Memory B cell (primary cell): ENCODE measurements at regions not wholly inside any gene's neighbourhood (a gene's known extent, or its start where the extent isn't known, plus 50 kb on each side); places are given as distances from the start of the nearest gene placed in this dataset.

Experiments
- ATAC-seq: fragments of 150-1000 bp; cut with Tn5 transposase; 2 replicates; pipeline ENCODE4 v1.10.0; 2021; ENCODE audit warnings: low read depth, mild to moderate bottlenecking, moderate library complexity
- DNase-seq, 2 donors: peaks; one replicate each; pipeline ENCODE4 v3.0.0; 2022; ENCODE audit warnings: low spot score in 2 of 2
- H3K27ac Mint-ChIP-seq: one replicate; pipeline ENCODE4 v1.8.0; 2022; ENCODE audit warnings: mild to moderate bottlenecking, moderate library complexity, mixed read lengths
- H3K27me3 Mint-ChIP-seq: one replicate; pipeline ENCODE4 v1.8.0; 2022; ENCODE audit warnings: mixed read lengths
- H3K36me3 Mint-ChIP-seq: one replicate; pipeline ENCODE4 v1.8.0; 2022; ENCODE audit warnings: mild to moderate bottlenecking, mixed read lengths
- H3K4me1 Mint-ChIP-seq: one replicate; pipeline ENCODE4 v1.8.0; 2022; ENCODE audit warnings: mixed read lengths
- H3K4me3 Mint-ChIP-seq: one replicate; pipeline ENCODE4 v1.8.0; 2022; ENCODE audit warnings: mild to moderate bottlenecking, moderate library complexity, mixed read lengths
- H3K9me3 Mint-ChIP-seq: one replicate; pipeline ENCODE4 v1.8.0; 2022; ENCODE audit warnings: mixed read lengths

GRCh38 chr4:179597301-179597700 lies 2155.1 kb upstream of the AGA start:
- Mint-ChIP-seq H3K27me3 (no peaks in the 10 kb centered on the region), H3K9me3 (no peaks in the 10 kb centered on the region), H3K27ac (no peak overlapping the region), H3K36me3 (no peaks in the 10 kb centered on the region), H3K4me3 (no peak overlapping the region), H3K4me1 (no peaks in the 10 kb centered on the region)
- DNase-seq = no peak
- ATAC-seq = no peak

- no peak overlapping the region for H3K4me3 Mint-ChIP-seq
- H3K36me3 Mint-ChIP-seq = no peaks in the 10 kb centered on the region
- DNase-seq (no peak), ATAC-seq (no peak)
- no peaks in the 10 kb centered on the region for H3K27me3 Mint-ChIP-seq
- peaks cover 2% of the 10 kb centered on the region for H3K9me3 Mint-ChIP-seq
- H3K4me1 Mint-ChIP-seq = no peaks in the 10 kb centered on the region
- no peak overlapping the region for H3K27ac Mint-ChIP-seq
Measured at GRCh38 chr4:179601671-179602070, 2159.4 kb upstream of the AGA start.

DNA sequence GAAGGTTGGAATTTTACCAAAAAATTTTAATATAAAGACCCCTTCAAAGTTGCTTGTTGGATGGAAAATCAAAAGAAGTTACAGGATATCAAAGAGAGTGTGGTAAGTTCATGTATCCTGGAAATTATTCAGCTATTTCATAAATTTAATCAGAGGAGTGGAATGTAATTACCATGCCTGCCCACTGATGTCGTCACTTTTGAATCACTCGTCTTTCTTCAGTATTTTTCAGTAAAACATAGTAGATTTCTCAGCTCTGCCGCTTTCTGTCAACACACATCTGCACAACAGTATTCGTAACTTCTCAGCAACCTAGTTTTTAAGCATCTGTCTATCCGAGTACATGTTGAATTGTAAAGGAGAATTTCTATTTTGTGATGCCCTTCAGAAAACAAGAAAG lies 2163.0 kb upstream of the AGA start:
- DNase-seq = no peak
- H3K27me3 Mint-ChIP-seq = no peaks in the 10 kb centered on the region

GRCh38 chr4:179607003-179607402 lies 2164.8 kb upstream of the AGA start:
- Mint-ChIP-seq H3K4me3 (no peak overlapping the region), H3K27me3 (no peaks in the 10 kb centered on the region), H3K36me3 (no peaks in the 10 kb centered on the region), H3K9me3 (peaks cover 3% of the 10 kb centered on the region), H3K27ac (no peak overlapping the region), H3K4me1 (no peaks in the 10 kb centered on the region)
- no peak for ATAC-seq
- DNase-seq = no peak

More for the DNA sequence above, 2163.0 kb upstream of the AGA start:
- no peak for ATAC-seq
- Mint-ChIP-seq H3K27ac (no peak overlapping the region), H3K36me3 (no peaks in the 10 kb centered on the region), H3K4me3 (no peak overlapping the region), H3K9me3 (peaks cover 3% of the 10 kb centered on the region), H3K4me1 (no peaks in the 10 kb centered on the region)

GRCh38 chr4:179615704-179616103 lies 2173.5 kb upstream of the AGA start:
- H3K27me3 Mint-ChIP-seq = no peaks in the 10 kb centered on the region
- DNase-seq = no peak

DNA sequence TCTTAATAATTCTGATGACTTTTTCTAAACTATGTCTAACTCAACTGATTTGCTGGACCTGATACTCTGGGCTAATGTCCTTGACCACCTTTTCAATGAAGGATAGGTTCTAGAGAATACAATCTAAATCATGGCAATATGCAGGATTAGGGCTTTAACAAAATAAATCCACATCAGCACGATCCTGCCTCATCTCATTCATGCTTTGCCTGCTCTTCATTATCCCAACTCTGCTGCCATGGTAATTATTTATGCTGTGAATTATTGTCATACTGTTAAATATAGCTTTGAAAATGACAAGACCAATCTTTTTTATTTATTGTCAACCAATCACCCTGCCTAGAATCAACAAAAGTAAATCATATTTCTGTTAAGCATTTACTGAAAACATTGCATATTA lies 2176.7 kb upstream of the AGA start:
- Mint-ChIP-seq H3K4me1 (no peaks in the 10 kb centered on the region), H3K27ac (no peak overlapping the region), H3K4me3 (no peak overlapping the region), H3K9me3 (no peaks in the 10 kb centered on the region), H3K27me3 (no peaks in the 10 kb centered on the region), H3K36me3 (no peaks in the 10 kb centered on the region)
- DNase-seq = no peak
- no peak for ATAC-seq

More at GRCh38 chr4:179615704-179616103, 2173.5 kb upstream of the AGA start:
- Mint-ChIP-seq H3K27ac (no peak overlapping the region), H3K9me3 (no peaks in the 10 kb centered on the region), H3K36me3 (no peaks in the 10 kb centered on the region), H3K4me3 (no peak overlapping the region), H3K4me1 (no peaks in the 10 kb centered on the region)
- no peak for ATAC-seq

DNA sequence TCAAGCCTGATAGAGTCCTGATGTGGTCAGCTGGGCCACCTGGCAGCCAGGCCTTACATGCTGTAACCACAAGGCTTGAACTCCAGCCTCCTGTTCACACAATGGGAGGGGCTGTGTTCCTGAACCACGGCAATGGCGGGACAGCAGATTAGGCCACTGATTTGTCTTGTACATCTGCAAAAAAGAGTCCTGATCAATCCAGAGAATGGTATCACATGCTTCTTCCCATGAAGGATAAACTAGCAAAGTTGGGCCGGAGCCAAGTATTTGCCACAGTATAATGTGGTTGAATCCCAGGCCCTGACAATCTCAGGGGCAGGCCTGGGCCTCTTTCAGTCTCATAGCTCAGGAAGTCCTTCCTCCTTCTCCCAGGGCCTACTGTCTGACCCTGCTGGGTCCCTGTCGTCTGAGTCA lies 2182.5 kb upstream of the AGA start:
- Mint-ChIP-seq H3K4me1 (no peaks in the 10 kb centered on the region), H3K9me3 (no peaks in the 10 kb centered on the region), H3K27ac (no peak overlapping the region), H3K27me3 (no peaks in the 10 kb centered on the region), H3K4me3 (no peak overlapping the region), H3K36me3 (no peaks in the 10 kb centered on the region)
- ATAC-seq (no peak), DNase-seq (no peak)

GRCh38 chr4:179625406-179625805 lies 2183.2 kb upstream of the AGA start:
- H3K36me3 Mint-ChIP-seq = no peaks in the 10 kb centered on the region
- H3K27ac Mint-ChIP-seq = no peak overlapping the region
- H3K4me1 Mint-ChIP-seq = no peaks in the 10 kb centered on the region
- H3K27me3 Mint-ChIP-seq = no peaks in the 10 kb centered on the region
- ATAC-seq (no peak), DNase-seq (no peak)
- no peaks in the 10 kb centered on the region for H3K9me3 Mint-ChIP-seq
- no peak overlapping the region for H3K4me3 Mint-ChIP-seq

DNA sequence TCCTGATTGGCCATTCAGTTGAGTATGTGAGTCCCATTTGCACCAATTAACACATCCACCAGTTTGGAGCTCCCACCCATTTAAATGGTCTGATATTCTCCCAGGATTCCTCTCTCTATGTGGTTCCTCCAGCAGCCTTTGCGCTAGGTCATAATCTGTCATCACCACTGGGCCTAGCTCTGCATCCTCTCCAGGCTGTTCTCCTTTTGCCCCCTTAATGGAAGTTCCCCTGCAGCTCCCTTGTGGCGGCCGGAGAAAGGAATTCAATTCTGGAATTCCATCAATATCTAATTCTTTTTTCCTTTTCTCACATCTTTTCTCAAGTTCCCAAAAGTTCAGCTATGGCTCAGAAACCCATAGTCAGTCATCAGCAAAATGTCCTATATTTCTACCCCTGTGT lies 2184.4 kb upstream of the AGA start:
- H3K4me1 Mint-ChIP-seq = no peaks in the 10 kb centered on the region
- DNase-seq (no peak), ATAC-seq (no peak)
- H3K27ac Mint-ChIP-seq = no peak overlapping the region
- no peak overlapping the region for H3K4me3 Mint-ChIP-seq
- no peaks in the 10 kb centered on the region for H3K27me3 Mint-ChIP-seq
- no peaks in the 10 kb centered on the region for H3K9me3 Mint-ChIP-seq
- no peaks in the 10 kb centered on the region for H3K36me3 Mint-ChIP-seq

- no peak overlapping the region for H3K27ac Mint-ChIP-seq
- DNase-seq (no peak), ATAC-seq (no peak)
- no peaks in the 10 kb centered on the region for H3K4me1 Mint-ChIP-seq
- no peak overlapping the region for H3K4me3 Mint-ChIP-seq
- no peaks in the 10 kb centered on the region for H3K36me3 Mint-ChIP-seq
- H3K27me3 Mint-ChIP-seq = no peaks in the 10 kb centered on the region
- H3K9me3 Mint-ChIP-seq = no peaks in the 10 kb centered on the region
Measured at GRCh38 chr4:179631321-179631720, 2189.1 kb upstream of the AGA start.

DNA sequence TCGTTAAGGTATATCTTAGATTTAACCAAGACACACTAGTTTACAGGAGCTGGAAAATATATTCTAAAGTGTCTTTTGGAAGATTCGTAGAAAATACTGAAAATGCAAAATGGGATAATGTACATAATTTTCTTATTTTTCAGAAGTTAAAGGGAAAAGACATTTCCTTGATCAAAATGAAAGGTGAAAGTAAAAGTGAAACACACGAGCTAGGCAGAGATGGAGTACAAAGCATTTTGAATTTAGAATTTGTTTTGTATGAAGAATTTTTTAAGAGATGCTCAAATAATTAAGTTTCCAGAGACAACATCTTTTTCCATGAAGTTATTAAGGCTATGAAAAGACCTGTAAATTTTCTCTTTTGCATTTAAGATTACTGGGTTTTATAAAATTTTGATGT lies 2192.6 kb upstream of the AGA start:
- Mint-ChIP-seq H3K9me3 (peaks cover 1% of the 10 kb centered on the region), H3K4me3 (no peak overlapping the region), H3K27ac (no peak overlapping the region), H3K36me3 (no peaks in the 10 kb centered on the region), H3K4me1 (no peaks in the 10 kb centered on the region), H3K27me3 (no peaks in the 10 kb centered on the region)
- no peak for ATAC-seq
- DNase-seq = no peak

DNA sequence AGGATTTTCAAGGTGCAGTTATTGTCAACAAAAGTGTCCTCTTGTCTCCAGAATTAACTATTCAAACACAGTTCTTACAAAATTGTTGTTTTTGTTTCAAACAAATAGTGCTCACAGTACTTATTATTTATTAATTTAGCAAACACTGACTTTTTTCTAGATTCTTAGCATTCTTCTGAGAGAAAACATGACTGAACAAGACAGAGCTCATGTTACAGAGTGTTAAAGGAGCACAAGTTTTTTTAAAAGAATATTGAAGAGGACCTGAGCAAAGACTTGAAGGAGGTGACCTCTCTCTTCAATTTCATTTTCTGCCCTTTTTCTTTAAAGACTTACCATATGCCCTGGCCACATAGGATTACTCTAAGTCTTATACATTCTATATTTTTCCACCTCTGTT lies 2220.3 kb upstream of the AGA start:
- no peak overlapping the region for H3K27ac Mint-ChIP-seq
- H3K27me3 Mint-ChIP-seq = no peaks in the 10 kb centered on the region
- H3K36me3 Mint-ChIP-seq = no peaks in the 10 kb centered on the region
- H3K4me3 Mint-ChIP-seq = no peak overlapping the region
- DNase-seq (no peak), ATAC-seq (no peak)
- H3K9me3 Mint-ChIP-seq = peaks cover 10% of the 10 kb centered on the region
- no peaks in the 10 kb centered on the region for H3K4me1 Mint-ChIP-seq

- Mint-ChIP-seq H3K27me3 (no peaks in the 10 kb centered on the region), H3K36me3 (no peaks in the 10 kb centered on the region), H3K4me3 (no peak overlapping the region), H3K9me3 (peaks cover 10% of the 10 kb centered on the region), H3K27ac (no peak overlapping the region), H3K4me1 (no peaks in the 10 kb centered on the region)
- no peak for DNase-seq
- no peak for ATAC-seq
Measured at GRCh38 chr4:179663641-179664429, 2221.6 kb upstream of the AGA start.

DNA sequence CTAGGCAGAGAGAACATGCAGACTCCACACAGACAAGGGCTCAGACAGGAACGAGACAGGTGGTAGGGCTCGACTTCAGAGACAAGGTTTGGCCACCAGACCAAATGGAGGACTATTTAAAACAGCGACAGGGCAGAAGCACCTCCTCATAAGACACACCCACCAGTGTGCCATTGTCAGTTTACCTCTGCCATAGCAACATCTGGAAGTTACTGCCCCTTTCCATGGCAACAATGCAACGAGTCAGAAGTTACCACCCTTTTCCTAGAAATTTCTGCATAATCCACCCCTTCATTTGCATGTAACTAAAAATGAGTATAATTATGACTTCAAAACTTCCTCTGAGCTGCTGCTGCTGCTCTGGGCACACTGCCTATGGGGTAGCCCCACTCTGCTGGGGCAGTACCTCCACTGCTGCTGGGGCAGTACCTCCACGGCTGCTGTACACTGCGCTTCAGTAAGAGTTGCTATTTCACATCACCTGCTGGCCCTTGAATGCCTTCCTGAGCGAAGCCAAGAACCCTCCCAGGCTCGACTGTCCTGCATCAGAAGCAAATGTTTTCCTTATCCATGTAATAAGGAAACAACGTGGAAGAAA lies 2222.3 kb upstream of the AGA start:
- ATAC-seq (no peak), DNase-seq (no peak)
- no peaks in the 10 kb centered on the region for H3K27me3 Mint-ChIP-seq
- no peaks in the 10 kb centered on the region for H3K36me3 Mint-ChIP-seq
- peaks cover 10% of the 10 kb centered on the region for H3K9me3 Mint-ChIP-seq
- H3K27ac Mint-ChIP-seq = no peak overlapping the region
- no peaks in the 10 kb centered on the region for H3K4me1 Mint-ChIP-seq
- H3K4me3 Mint-ChIP-seq = no peak overlapping the region

DNA sequence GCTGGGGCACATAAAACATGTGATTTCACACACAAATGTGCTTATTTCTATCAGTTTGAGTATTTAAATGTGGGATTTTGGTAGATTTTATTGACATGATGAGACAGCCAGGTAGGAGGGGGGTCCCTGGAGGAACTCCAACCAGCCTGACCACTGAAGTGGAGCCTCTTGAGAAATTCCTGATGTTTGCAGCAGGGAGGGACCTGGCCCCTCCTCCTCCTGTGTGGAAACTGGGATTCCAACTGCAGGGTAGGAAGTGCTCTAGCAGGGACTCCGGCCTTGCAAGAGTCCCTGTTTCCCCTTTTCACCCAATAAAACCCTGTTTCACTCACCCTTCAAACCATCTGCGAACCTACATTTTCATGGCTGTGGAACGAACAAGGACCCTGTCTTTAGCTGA lies 2224.0 kb upstream of the AGA start:
- no peak overlapping the region for H3K27ac Mint-ChIP-seq
- H3K9me3 Mint-ChIP-seq = peaks cover 7% of the 10 kb centered on the region

More for the DNA sequence above, 2224.0 kb upstream of the AGA start:
- H3K27me3 Mint-ChIP-seq = no peaks in the 10 kb centered on the region
- H3K4me3 Mint-ChIP-seq = no peak overlapping the region
- ATAC-seq (no peak), DNase-seq (no peak)
- no peaks in the 10 kb centered on the region for H3K4me1 Mint-ChIP-seq
- H3K36me3 Mint-ChIP-seq = no peaks in the 10 kb centered on the region
